AG20443 (cell line): ENCODE measurements at regions not wholly inside any gene's neighbourhood (a gene's known extent, or its start where the extent isn't known, plus 50 kb on each side); places are given as distances from the start of the nearest gene placed in this dataset.
"Not testable (repeated sequence)": the region's sequence is repeated elsewhere in the genome, so short reads cannot be mapped to it uniquely, and the experiment has no call there.

ENCODE experiments used
- DNase-seq: peaks from one replicate; pipeline ENCODE4 v3.0.0; 2012; ENCODE audit warnings: low spot score, mixed read lengths

DNA sequence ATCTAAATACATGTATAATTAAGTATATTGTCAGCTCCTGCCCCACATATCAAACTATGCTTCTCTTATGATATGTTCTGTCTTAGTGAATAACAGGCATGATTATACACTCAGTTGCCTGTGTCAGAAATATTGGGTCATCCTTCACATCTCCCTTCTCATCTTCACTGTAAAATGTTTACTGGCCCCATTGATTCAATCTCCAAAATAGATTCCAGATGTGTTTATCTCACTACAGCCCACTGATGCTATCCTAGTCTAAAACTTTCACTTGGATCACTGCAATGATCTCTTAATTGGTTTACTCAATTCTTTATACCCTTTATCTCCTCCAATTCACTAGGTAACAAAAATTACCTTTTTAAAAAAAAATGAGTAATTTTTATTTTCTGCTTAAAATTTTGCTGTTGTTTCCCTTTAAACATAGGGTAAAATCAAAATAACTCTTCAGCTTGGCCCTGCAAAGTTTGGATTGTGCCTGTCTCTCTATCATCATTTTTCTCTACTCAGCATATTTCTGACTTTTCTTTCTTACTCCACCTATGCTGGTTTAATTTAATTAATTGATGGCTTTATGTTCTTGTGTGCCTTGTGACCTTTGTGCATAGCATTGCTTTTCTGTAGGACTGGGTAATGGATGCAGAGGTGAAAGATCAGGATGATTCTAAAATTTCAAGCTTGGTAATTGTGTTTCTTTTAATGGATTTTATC, 233.9 kb upstream of the FOXP2 start:
- DNase-seq, result no peak

GRCh38 chr7:114175125-114175524, 239.5 kb upstream of the FOXP2 start:
- DNase-seq, result no peak

GRCh38 chr7:114173170-114173890, 241.3 kb upstream of the FOXP2 start:
- no peak for DNase-seq

DNA sequence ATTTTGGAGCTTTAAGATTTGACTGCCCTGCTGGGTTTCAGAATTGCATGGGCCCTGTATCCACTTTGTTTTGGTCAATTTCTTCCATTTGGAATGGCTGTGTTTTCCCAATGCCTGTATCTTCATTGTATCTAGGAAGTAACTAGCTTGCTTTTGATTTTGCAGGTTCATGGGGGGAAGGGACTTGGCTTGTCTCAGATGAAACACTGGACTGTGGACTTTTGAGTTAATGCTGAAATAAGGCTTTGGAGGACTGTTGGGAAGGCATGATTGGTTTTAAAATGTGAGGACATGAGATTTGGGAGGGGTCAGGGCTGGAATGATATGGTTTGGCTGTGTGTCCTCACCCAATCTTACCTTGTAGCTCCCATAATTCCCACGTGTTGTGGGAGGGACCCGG, 245.2 kb upstream of the FOXP2 start:
- not testable (repeated sequence) for DNase-seq

DNA sequence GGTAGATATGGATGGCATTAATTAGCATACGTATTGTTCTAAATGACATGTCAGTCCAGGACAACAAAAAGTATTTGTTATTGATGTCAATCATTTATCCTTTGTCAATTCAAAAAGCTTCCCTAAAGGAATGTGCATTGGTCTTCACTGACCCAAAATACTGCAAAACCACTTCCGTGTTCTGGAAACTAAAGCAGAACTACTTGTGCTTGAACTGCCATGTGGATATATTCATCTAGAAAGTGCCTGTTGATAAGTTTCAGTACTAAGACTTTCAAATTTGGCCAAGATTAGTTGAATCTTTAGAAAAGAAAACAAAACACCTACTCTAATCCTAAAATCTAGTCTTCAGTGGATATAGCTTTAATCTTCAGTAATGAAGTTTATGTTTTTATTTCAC, 242.1 kb upstream of the PPP1R3A start:
- no peak for DNase-seq

- no peak for DNase-seq
These were observed 240.0 kb upstream of the PPP1R3A start for GRCh38 chr7:114158854-114159253.

GRCh38 chr7:114158275-114158674, 239.5 kb upstream of the PPP1R3A start:
- DNase-seq, result no peak

DNA sequence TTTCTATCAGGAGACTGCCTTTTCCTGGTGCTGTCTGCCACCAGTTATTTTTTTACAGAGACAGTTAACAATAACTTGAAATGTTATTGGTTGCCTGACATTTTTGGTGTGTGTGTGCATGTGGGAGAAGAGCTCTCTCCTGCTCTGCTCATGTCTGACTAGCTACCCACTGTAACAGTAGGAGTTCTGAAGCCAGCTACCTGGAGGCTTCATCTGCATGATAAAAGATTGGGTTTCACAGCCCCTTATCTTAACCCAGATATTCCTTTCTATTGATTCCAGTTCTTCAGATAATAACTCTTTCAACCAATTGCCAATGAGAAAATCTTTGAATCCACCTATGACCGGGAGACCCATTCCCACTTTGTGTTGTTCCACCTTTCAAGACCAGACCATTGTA, 237.4 kb upstream of the PPP1R3A start:
- no peak for DNase-seq

- no peak for DNase-seq
These were observed 236.6 kb upstream of the PPP1R3A start for GRCh38 chr7:114155116-114156110.

GRCh38 chr7:114153700-114154099, 234.9 kb upstream of the PPP1R3A start:
- DNase-seq, result no peak

- no peak for DNase-seq
These were observed 233.6 kb upstream of the PPP1R3A start for GRCh38 chr7:114152314-114152938.

GRCh38 chr7:114151777-114152176, 233.0 kb upstream of the PPP1R3A start:
- DNase-seq, result no peak

DNA sequence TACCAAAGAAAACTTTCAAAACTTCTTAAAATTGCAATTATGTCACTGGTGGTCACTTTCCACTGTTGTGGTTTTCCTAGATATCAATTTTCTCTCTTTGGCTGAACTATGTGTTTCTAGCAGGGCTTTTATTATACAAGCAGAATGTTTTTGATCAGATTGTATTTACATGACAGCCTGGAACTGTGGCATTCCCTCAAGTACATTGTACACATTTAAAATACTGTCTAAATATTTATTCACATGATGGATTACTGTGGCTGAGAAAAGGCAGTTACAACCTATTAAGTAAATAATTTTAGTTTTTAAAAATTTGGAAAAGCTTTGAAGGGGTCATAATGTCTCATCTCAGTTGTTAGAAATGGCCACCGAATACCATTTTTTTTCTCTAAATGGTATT, 231.9 kb upstream of the PPP1R3A start:
- no peak for DNase-seq

DNA sequence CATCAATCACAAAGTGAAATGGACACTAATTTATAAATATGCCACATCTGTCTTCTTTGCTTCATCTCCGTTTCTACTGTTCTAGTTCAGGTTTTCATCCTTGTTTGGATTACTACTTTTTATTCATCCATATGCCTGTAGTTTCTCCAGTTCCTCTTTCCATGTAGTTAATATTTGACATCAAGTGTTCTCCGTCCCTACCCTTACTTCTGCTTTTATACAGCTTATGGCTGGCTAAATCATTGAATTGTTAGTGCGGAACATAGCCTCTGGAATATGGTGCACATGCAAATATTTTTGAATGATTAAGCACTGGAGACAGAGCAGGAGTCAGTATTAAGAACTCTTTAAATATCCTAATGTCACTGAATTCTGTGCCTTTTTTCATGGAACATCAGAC, 230.0 kb upstream of the PPP1R3A start:
- DNase-seq, result no peak

DNA sequence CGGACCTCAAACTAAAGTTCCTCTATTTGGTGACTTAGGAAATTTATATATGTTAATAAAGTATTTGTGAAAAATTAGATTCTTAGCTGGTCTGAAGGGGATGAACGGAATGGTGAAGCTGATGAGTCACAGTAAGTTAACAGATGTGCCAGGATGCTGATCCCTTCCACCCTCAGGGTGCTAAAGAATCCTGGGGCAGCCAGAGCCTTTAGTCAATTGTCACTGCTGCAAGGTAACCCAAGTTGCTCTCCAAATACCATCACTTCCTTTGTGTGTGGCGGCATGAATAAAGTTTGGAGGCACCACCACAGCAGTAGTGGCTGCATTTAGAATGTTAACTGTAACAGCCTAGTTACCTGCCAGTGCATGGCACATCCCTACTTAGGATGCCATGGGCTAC, 222.6 kb upstream of the PPP1R3A start:
- no peak for DNase-seq

DNA sequence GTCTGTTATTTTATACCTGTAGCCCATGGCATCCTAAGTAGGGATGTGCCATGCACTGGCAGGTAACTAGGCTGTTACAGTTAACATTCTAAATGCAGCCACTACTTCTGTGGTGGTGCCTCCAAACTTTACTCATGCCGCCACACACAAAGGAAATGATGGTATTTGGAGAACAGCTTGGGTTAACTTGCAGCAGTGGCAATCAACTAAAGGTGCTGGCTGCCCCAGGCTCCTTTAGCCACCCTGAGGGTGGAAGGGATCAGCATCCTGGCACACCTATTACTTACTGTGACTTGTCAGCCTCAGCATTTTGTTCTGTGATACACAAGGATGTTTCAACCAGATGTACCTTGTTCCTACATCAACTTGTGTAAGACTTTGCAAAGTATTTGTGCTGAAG, 221.8 kb upstream of the PPP1R3A start:
- DNase-seq, result no peak

DNA sequence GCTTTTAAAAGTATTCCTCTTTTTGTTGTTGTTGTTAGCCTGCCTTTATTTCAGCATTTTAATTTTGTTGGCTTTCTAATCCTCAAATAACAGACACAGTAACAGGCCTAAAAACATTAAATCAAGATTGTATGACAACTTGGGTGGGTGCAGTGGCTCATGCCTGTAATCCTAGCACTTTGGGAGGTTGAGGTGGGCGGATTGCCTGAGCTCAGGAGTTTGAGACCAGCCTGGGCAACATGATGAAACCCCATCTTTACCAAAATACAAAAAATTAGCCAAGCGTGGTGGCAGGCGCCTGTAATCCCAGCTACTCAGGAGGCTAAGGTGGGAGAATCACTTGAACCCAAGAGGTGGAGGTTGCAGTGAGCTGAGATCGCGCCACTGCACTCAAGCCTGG, 220.9 kb upstream of the PPP1R3A start:
- DNase-seq, result not testable (repeated sequence)

DNA sequence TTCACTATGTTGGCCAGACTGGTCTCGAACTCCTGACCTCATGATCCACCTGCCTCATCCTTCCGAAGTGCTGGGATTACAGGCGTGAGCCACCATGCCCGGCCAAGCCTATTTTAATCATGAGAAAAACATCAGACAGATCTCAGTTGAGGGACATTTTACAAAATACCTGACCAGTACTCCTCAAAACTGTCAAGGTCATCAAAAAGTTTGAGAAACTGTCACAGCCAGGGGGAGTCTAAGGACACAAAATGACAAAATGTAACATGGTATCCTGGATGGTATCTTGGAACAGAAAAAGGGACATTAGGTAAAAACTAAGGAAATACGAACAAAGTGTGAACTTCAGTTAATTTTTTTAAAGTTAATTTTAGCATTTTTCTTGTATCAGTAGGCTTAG, 219.8 kb upstream of the PPP1R3A start:
- DNase-seq, result no peak

- DNase-seq, result no peak
These were observed 214.9 kb upstream of the PPP1R3A start for GRCh38 chr7:114133717-114134116.

DNA sequence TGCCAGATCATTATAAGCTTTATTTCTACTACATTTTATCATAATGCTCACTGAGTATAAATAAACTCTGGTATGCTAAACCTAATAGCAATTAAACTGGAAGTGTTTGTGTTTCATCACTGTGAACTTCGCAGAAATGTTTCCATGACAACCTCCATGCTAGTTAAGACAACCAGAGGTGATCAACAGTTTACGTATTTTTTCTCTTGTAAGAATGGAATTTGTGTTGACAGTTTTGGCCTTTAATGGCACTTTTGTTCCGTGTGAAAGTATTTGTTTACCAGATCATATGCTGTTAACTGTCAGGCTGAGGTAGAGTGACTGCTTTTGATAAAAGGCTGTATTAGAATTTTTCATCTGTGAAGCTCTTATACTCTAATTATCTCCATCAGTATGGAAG, 212.1 kb upstream of the PPP1R3A start:
- no peak for DNase-seq

DNA sequence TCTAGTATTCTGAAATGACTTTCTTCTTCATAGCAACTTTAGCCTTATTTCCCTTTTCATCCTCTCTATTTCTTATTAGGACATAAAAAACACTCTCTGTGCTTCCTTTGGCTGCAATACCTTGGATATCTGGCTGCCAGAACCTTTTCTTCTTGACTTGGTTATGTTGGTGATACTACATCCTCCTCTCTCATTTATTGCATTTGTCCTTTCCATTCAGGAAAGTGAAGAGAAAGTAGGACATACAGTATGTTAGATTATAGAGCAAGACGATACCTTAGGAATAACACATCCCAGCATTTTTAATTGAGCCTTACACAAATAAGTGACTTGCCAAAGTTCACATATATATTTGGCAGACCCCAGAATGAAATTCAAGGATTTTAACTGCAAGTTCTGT, 210.1 kb upstream of the PPP1R3A start:
- DNase-seq, result no peak

- DNase-seq, result no peak
These were observed 207.3 kb upstream of the PPP1R3A start for GRCh38 chr7:114126095-114126494.
